ENCODE measurements at regions not wholly inside any gene's neighbourhood (a gene's known extent, or its start where the extent isn't known, plus 50 kb on each side); places are given as distances from the start of the nearest gene placed in this dataset.

DNA sequence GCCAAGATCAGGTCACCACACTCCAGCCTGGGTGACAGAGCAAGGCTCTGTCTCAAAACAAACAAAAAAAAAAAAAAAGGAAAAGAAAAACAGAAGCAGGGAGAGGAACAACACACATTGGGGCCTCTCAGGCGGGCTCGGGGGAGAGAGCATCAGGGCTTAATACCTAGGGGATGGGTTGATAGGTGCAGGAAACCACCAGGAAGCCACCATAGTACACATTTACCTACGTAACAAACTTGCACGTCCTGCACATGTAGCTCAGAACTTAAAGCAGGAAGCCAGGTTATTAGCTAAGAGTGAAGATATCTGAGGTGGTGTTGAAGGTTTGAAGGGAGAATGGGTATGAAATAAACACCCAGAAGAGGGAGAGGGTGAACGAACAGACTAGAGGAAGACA, 81.0 kb upstream of the PMAIP1 start:
- DNase-seq (ENCODE audit: low read depth, low spot score): no peak
- no peaks in the 10 kb centered on the region for H3K9me3 ChIP-seq (ENCODE audit: insufficient read depth, low read length)
- H3K9ac ChIP-seq (ENCODE audit: insufficient read length, low read depth): no peak overlapping the region
- H3K36me3 ChIP-seq (ENCODE audit: insufficient read depth, insufficient read length, low read length): no peaks in the 10 kb centered on the region
- no peaks in the 10 kb centered on the region for H3K27me3 ChIP-seq (ENCODE audit: insufficient read depth, insufficient read length)
- no peak for TF ChIP-seq ZNF274 (IDR thresholded peaks at IDR 0.05; ENCODE audit: low read depth, low read length)
- no peak for TF ChIP-seq YY1 (IDR thresholded peaks at IDR 0.05; ENCODE audit: insufficient read depth, insufficient read length)
- no peak for TF ChIP-seq SUZ12 (IDR thresholded peaks at IDR 0.05; ENCODE audit: extremely low read depth, insufficient read depth, insufficient read length)
- no peak overlapping the region for H3K4me3 ChIP-seq (ENCODE audit: insufficient read length, low read depth)
- H3K4me1 ChIP-seq (ENCODE audit: insufficient read depth, insufficient read length): no peaks in the 10 kb centered on the region

DNA sequence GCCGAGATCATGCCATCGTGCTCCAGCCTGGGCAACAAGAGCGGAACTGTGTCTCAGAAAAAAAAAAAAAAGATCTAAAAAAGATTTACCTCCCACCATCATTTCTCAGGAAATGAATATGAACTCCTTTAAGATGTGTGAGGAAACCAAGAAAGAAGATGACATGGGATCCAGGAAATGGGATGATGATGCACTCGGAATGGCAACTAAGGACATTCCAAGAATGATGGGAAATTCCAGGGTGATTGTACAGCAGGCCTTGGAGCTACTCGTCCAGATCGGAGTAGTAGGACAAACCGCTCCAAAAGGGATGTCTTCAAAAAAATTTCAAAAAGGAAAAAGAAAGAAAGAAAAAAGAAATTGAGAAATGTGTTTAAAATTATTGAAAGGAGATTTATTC, 84.9 kb upstream of the PMAIP1 start:
- H3K36me3 ChIP-seq (ENCODE audit: insufficient read depth, insufficient read length, low read length): no peaks in the 10 kb centered on the region
- H3K27me3 ChIP-seq (ENCODE audit: insufficient read depth, insufficient read length): no peaks in the 10 kb centered on the region
- H3K4me1 ChIP-seq (ENCODE audit: insufficient read depth, insufficient read length): no peaks in the 10 kb centered on the region
- no peaks in the 10 kb centered on the region for H3K9me3 ChIP-seq (ENCODE audit: insufficient read depth, low read length)
- no peak overlapping the region for H3K4me3 ChIP-seq (ENCODE audit: insufficient read length, low read depth)
- no peak for DNase-seq (ENCODE audit: low read depth, low spot score)
- TF ChIP-seq ZNF274 (IDR thresholded peaks at IDR 0.05; ENCODE audit: low read depth, low read length) (no peak), YY1 (IDR thresholded peaks at IDR 0.05; ENCODE audit: insufficient read depth, insufficient read length) (no peak), SUZ12 (IDR thresholded peaks at IDR 0.05; ENCODE audit: extremely low read depth, insufficient read depth, insufficient read length) (no peak)
- no peak overlapping the region for H3K9ac ChIP-seq (ENCODE audit: insufficient read length, low read depth)

DNA sequence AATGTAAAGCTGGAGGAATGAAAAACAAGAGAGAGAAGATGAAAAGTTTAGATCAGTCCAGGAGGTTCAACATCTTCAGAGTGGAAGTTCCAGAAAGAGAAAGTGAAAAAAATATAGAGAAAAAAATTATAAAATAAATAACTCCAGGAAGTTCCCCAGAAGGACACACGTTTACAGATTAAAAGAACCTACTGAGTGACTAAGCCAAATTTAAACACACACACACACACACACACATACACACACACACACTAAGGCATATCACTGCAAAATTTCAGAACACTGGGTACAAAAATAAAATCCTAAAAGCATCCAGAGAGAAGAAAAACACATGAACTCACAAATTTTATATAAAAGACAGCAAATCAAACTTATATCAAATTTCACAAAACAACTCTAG, 85.9 kb upstream of the PMAIP1 start:
- H3K9ac ChIP-seq (ENCODE audit: insufficient read length, low read depth): no peak overlapping the region
- TF ChIP-seq YY1 (IDR thresholded peaks at IDR 0.05; ENCODE audit: insufficient read depth, insufficient read length) (no peak), SUZ12 (IDR thresholded peaks at IDR 0.05; ENCODE audit: extremely low read depth, insufficient read depth, insufficient read length) (no peak), ZNF274 (IDR thresholded peaks at IDR 0.05; ENCODE audit: low read depth, low read length) (no peak)
- H3K4me1 ChIP-seq (ENCODE audit: insufficient read depth, insufficient read length): no peaks in the 10 kb centered on the region
- no peaks in the 10 kb centered on the region for H3K27me3 ChIP-seq (ENCODE audit: insufficient read depth, insufficient read length)
- DNase-seq (ENCODE audit: low read depth, low spot score): no peak
- H3K4me3 ChIP-seq (ENCODE audit: insufficient read length, low read depth): no peak overlapping the region
- no peaks in the 10 kb centered on the region for H3K36me3 ChIP-seq (ENCODE audit: insufficient read depth, insufficient read length, low read length)
- H3K9me3 ChIP-seq (ENCODE audit: insufficient read depth, low read length): no peaks in the 10 kb centered on the region

DNA sequence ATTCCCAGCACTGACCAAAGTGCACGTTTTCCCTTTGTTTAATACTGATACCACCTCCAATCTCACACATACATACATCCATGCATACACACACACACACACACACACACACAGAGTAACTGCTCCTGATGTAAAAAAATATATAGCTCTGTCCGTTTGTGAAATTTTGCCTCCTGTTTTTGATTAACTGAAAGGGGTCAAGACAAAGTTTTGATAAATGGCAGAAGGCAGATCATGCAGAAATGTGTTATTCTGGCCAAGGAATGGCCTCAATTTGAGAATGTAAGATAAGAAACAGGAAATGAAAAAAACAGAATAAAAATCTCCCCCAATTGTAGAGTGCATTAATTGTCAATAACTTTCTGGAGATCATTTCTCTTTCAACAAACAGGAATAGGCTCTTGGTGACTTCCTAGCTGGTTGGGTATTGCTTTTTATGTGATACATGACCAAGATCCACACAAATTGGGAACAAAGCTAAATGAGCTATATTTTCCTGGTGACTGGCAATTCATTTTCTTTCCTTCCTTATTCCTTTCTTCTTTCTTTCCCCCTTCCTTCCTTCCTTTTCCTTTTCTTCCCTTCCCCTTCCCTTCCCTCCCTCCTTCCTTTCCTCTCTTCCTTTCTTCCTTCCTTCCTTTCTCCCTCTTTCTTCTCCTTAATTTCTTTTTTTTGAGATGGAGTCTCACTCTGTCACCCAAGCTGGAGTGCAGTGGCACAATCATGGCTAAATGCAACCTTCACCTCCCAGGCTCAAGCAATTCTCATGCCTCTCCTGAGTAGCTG, 88.9 kb upstream of the PMAIP1 start:
- no peaks in the 10 kb centered on the region for H3K27me3 ChIP-seq (ENCODE audit: insufficient read depth, insufficient read length)
- H3K4me1 ChIP-seq (ENCODE audit: insufficient read depth, insufficient read length): no peaks in the 10 kb centered on the region
- H3K4me3 ChIP-seq (ENCODE audit: insufficient read length, low read depth): no peak overlapping the region
- no peak for DNase-seq (ENCODE audit: low read depth, low spot score)
- no peak for TF ChIP-seq YY1 (IDR thresholded peaks at IDR 0.05; ENCODE audit: insufficient read depth, insufficient read length)
- TF ChIP-seq ZNF274 (IDR thresholded peaks at IDR 0.05; ENCODE audit: low read depth, low read length): no peak
- no peak for TF ChIP-seq SUZ12 (IDR thresholded peaks at IDR 0.05; ENCODE audit: extremely low read depth, insufficient read depth, insufficient read length)
- no peaks in the 10 kb centered on the region for H3K9me3 ChIP-seq (ENCODE audit: insufficient read depth, low read length)
- no peak overlapping the region for H3K9ac ChIP-seq (ENCODE audit: insufficient read length, low read depth)
- H3K36me3 ChIP-seq (ENCODE audit: insufficient read depth, insufficient read length, low read length): no peaks in the 10 kb centered on the region

DNA sequence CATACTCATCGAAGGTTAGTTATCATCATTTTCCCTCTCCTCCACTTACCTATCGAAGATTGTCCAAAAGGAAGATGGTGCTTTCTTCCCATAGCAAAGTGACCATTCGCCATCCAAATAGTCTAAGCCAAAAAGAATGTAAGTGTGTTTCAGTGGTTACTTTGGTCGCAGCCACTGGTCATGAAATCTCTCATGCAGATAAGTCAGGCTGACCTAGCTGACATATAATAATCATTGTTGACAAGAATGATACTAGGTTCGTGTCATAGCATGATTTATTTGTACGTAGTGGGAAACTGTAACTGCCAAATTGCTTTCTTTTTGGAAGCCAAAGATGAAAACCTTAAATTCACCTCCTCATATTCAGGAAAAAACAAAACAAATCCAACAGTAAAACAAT, 89.6 kb upstream of the PMAIP1 start:
- H3K9ac ChIP-seq (ENCODE audit: insufficient read length, low read depth): no peak overlapping the region
- H3K4me3 ChIP-seq (ENCODE audit: insufficient read length, low read depth): no peak overlapping the region
- no peaks in the 10 kb centered on the region for H3K4me1 ChIP-seq (ENCODE audit: insufficient read depth, insufficient read length)
- TF ChIP-seq YY1 (IDR thresholded peaks at IDR 0.05; ENCODE audit: insufficient read depth, insufficient read length) (no peak), SUZ12 (IDR thresholded peaks at IDR 0.05; ENCODE audit: extremely low read depth, insufficient read depth, insufficient read length) (no peak), ZNF274 (IDR thresholded peaks at IDR 0.05; ENCODE audit: low read depth, low read length) (no peak)
- no peak for DNase-seq (ENCODE audit: low read depth, low spot score)
- no peaks in the 10 kb centered on the region for H3K9me3 ChIP-seq (ENCODE audit: insufficient read depth, low read length)
- H3K36me3 ChIP-seq (ENCODE audit: insufficient read depth, insufficient read length, low read length): no peaks in the 10 kb centered on the region
- H3K27me3 ChIP-seq (ENCODE audit: insufficient read depth, insufficient read length): no peaks in the 10 kb centered on the region

DNA sequence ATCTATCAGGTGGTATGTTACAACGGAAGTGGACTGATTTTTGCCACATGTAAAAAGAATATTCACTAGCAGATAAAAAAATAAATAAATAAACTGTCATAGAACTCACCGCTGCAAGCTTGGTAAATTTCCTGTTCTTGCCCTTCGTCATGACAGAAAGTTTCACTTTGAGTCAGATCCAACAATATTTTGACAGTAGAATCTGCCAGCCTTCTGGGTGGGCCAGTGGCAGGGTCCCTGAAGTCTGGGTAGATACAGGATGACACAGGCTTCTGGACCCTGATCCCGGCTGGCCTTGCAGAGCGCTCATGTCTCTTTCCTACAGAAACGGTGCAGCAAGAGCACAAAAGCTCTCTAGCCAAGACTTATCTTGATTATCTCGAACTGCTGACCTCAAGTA, 97.8 kb upstream of the PMAIP1 start:
- H3K9me3 ChIP-seq (ENCODE audit: insufficient read depth, low read length): no peaks in the 10 kb centered on the region
- no peak overlapping the region for H3K9ac ChIP-seq (ENCODE audit: insufficient read length, low read depth)
- no peak for TF ChIP-seq SUZ12 (IDR thresholded peaks at IDR 0.05; ENCODE audit: extremely low read depth, insufficient read depth, insufficient read length)
- no peak for TF ChIP-seq ZNF274 (IDR thresholded peaks at IDR 0.05; ENCODE audit: low read depth, low read length)
- no peak for TF ChIP-seq YY1 (IDR thresholded peaks at IDR 0.05; ENCODE audit: insufficient read depth, insufficient read length)
- H3K27me3 ChIP-seq (ENCODE audit: insufficient read depth, insufficient read length): no peaks in the 10 kb centered on the region
- H3K4me3 ChIP-seq (ENCODE audit: insufficient read length, low read depth): no peak overlapping the region
- no peaks in the 10 kb centered on the region for H3K4me1 ChIP-seq (ENCODE audit: insufficient read depth, insufficient read length)
- no peaks in the 10 kb centered on the region for H3K36me3 ChIP-seq (ENCODE audit: insufficient read depth, insufficient read length, low read length)
- DNase-seq (ENCODE audit: low read depth, low spot score): no peak

DNA sequence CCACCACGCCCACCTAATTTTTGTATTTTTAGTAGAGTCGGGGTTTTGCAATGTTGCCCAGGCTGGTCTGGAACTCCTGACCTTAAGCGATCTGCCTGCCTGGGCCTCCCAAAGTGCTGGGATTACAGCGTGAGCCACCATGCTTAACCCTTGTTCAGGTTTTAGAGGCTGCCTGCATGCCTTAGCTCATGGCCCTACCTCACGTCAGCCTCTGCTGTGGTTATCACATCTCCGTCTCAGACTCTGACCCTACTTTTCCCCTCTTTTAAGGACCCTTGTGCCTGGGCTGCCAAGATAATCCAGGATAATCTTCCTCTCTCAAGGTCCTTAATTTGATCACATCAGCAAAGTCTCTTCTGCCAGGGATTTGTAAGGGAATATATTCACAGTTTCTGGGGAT, 98.2 kb upstream of the PMAIP1 start:
- no peaks in the 10 kb centered on the region for H3K36me3 ChIP-seq (ENCODE audit: insufficient read depth, insufficient read length, low read length)
- DNase-seq (ENCODE audit: low read depth, low spot score): no peak
- no peak for TF ChIP-seq ZNF274 (IDR thresholded peaks at IDR 0.05; ENCODE audit: low read depth, low read length)
- TF ChIP-seq YY1 (IDR thresholded peaks at IDR 0.05; ENCODE audit: insufficient read depth, insufficient read length): no peak
- no peak for TF ChIP-seq SUZ12 (IDR thresholded peaks at IDR 0.05; ENCODE audit: extremely low read depth, insufficient read depth, insufficient read length)
- no peaks in the 10 kb centered on the region for H3K27me3 ChIP-seq (ENCODE audit: insufficient read depth, insufficient read length)
- no peaks in the 10 kb centered on the region for H3K9me3 ChIP-seq (ENCODE audit: insufficient read depth, low read length)
- H3K9ac ChIP-seq (ENCODE audit: insufficient read length, low read depth): no peak overlapping the region
- H3K4me3 ChIP-seq (ENCODE audit: insufficient read length, low read depth): no peak overlapping the region
- no peaks in the 10 kb centered on the region for H3K4me1 ChIP-seq (ENCODE audit: insufficient read depth, insufficient read length)

All from NT2/D1 (cell line).